Upper lobe of left lung (tissue), 4 donors: ENCODE measurements at regions not wholly inside any gene's neighbourhood (a gene's known extent, or its start where the extent isn't known, plus 50 kb on each side); places are given as distances from the start of the nearest gene placed in this dataset.

ENCODE experiments used
- CTCF ChIP-seq, 6 experiments: fragments of 450-650 bp in 4 of 6; fragments of 200-600 bp in 2 of 6; sonication (generic) in 2 of 6; IDR thresholded peaks; one replicate each; pipeline ENCODE4 v1.5.1; 2016 to 2019; ENCODE audit warnings: antibody characterized with exemption in 6 of 6
- EP300 ChIP-seq, 4 donors: sonication (generic); formaldehyde crosslinking; IDR thresholded peaks; one replicate each; pipeline ENCODE4 v1.5.1; 2017; ENCODE audit warnings: antibody characterized with exemption in 4 of 4, control low read depth in 2 of 4
- POLR2A ChIP-seq, 4 donors: fragments of 450-650 bp; IDR thresholded peaks; one replicate each; pipeline ENCODE4 v1.5.1; 2016 to 2017; ENCODE audit warnings: antibody characterized with exemption in 4 of 4, mild to moderate bottlenecking in 2 of 4
- POLR2AphosphoS5 ChIP-seq, 2 donors: sonication (generic); formaldehyde crosslinking; IDR thresholded peaks; one replicate each; pipeline ENCODE4 v1.5.1; 2017; ENCODE audit warnings: antibody characterized with exemption in 2 of 2

- TF ChIP-seq CTCF (IDR thresholded peaks at IDR 0.05) = no peak
- TF ChIP-seq POLR2AphosphoS5 (IDR thresholded peaks at IDR 0.05) = no peak
- TF ChIP-seq EP300 (IDR thresholded peaks at IDR 0.05) = no peak
- no peak for TF ChIP-seq POLR2A (IDR thresholded peaks at IDR 0.05)
Measured at GRCh38 chr6:103734016-103734415, 1125.7 kb downstream of the HACE1 start.
